MM.1S (cell line): ENCODE measurements at regions not wholly inside any gene's neighbourhood (a gene's known extent, or its start where the extent isn't known, plus 50 kb on each side); places are given as distances from the start of the nearest gene placed in this dataset.

ENCODE experiments used
- EZH2 ChIP-seq: fragments of 300-600 bp; sonication (generic); optimal IDR thresholded peaks from 2 replicates; pipeline ENCODE3; 2017; ENCODE audit warnings: low read depth, mild to moderate bottlenecking, antibody characterized with exemption, low read length, mixed read lengths
- TF ChIP-seq, protein P1 (sequence below): fragments of 300-600 bp; sonication (generic); IDR thresholded peaks from 2 replicates; pipeline ENCODE4 v1.5.1; 2016; ENCODE audit warnings: antibody characterized with exemption, low read length, mixed read lengths

DNA sequence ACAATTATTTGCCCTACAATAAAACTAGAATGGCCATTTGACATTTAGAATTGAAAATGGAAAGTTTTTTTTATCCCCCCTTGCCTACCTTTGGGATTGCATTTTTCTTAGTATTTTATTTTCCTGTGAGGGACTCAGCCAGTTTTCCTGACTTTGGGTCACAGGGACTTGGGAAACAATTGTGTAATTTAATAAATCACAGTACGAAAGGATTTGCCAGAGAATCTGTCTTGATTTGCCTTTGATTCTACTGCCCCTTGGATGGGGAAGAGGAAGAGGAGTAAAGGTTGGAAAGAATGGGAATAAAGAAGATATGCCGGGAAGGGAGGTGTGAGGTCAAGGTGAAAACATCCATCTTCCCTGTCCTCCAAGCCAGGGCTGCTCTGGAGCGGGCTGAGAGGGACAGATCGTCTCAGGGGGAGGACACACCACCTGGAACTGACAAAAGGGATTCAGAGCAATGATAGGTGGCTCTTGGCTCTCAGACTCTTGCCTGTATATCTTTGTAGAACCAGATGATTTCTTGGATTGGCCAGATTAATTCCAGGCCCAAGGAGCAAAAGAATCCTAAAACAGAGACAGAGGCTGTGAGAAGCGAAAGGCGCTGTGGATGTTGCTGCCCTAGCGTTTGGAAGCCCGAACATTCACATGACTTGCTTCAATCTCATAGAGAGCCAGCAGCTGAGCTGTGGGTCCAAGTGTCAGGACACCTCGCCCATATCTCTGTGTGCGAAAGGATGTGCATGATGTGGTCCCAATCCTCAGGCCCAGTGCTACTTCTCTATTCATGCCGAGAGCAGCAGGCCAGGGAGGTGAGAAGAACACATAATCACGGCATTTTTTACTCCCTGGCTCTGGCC lies 50.3 kb upstream of the ZEB1 start:
- TF ChIP-seq, protein P1, sequence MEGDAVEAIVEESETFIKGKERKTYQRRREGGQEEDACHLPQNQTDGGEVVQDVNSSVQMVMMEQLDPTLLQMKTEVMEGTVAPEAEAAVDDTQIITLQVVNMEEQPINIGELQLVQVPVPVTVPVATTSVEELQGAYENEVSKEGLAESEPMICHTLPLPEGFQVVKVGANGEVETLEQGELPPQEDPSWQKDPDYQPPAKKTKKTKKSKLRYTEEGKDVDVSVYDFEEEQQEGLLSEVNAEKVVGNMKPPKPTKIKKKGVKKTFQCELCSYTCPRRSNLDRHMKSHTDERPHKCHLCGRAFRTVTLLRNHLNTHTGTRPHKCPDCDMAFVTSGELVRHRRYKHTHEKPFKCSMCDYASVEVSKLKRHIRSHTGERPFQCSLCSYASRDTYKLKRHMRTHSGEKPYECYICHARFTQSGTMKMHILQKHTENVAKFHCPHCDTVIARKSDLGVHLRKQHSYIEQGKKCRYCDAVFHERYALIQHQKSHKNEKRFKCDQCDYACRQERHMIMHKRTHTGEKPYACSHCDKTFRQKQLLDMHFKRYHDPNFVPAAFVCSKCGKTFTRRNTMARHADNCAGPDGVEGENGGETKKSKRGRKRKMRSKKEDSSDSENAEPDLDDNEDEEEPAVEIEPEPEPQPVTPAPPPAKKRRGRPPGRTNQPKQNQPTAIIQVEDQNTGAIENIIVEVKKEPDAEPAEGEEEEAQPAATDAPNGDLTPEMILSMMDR, result no peak
- no peak for TF ChIP-seq EZH2
